GM18499 (cell line): ENCODE measurements at regions not wholly inside any gene's neighbourhood (a gene's known extent, or its start where the extent isn't known, plus 50 kb on each side); places are given as distances from the start of the nearest gene placed in this dataset.
"Not testable (repeated sequence)": the region's sequence is repeated elsewhere in the genome, so short reads cannot be mapped to it uniquely, and the experiment has no call there.

Source experiments
- ATAC-seq: cut with Tn5 transposase; IDR thresholded peaks from one replicate; pipeline ENCODE4 v1.9.1; 2021; ENCODE audit warnings: moderate number of reproducible peaks; ENCODE audit not compliant: insufficient read depth, unreplicated experiment

DNA sequence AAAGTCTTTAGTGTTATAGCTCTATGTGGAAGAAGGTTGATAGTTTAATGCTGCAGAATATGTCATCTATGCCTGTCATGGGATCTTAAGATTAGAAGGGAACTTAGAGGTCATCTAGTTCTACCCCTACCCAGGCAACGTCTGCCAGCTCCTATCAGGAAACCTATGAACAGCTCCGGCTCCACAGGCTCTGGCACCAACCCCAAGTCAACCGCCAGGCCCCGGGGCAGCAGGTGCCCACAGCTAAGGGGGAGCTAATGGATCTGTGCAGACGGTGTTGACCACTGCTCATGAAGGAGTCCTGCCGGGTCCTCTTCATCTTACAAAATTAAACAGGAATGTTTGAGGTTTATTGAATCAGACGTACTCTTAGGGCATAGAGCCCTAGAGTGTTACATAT lies 440.8 kb upstream of the KLHL29 start:
- ATAC-seq, result no peak

DNA sequence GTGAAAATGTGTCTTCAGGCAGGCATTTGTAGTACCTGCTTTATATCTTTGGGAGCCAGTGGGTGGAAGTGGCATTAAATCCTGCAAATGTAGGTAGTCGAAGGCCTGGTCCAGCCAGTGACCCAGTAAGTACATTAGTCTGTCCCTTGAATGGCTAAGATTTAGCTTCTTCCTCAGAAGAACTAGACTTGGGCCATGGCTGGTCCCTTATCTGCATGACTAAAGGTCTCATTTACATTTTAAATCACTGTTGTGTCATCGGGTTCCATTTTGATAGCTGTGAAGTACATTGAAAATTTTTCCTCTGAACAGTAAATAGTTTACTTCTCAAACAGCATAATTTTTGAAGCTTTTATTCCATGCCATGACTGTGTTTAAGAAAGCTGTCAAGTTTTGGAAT lies 438.4 kb upstream of the KLHL29 start:
- ATAC-seq, result no peak

DNA sequence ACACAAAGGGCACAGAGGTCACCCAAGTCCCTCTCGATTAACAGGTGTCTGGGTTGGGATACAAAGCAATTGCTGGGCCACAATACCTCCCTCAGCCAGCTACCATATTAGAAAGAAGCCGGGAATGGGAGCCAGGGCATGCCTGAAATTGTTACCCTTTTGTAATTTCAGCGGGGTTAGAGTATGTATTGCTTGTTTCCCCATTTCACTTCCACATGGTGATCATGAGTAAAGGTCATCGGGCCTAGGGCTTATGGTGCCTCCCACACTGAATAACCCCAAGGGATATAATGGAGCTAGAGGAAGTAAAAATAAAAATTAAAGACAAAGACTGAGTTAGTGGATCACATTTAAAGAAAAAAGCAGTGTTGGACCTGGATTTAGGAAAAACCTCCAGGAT lies 437.2 kb upstream of the KLHL29 start:
- no peak for ATAC-seq

DNA sequence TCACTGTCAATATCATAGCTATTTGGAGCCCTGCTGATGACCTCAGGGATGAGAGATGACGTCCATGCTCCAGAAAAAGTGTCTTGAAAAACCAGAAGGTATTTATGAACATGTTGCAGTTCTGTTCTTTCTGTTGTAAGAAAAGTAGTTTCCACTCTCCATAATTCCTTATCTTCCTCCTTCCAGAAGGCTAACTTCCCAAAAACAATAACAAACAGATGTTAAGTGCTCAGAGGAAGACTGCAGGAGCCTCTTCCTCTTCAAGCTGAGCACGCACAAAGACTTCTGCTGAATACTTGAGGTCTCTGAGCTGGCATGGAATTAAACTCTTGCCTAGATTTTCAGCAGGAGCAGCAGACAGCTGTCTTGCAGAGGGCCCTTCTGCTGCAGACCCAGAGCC lies 434.5 kb upstream of the KLHL29 start:
- ATAC-seq, result no peak

DNA sequence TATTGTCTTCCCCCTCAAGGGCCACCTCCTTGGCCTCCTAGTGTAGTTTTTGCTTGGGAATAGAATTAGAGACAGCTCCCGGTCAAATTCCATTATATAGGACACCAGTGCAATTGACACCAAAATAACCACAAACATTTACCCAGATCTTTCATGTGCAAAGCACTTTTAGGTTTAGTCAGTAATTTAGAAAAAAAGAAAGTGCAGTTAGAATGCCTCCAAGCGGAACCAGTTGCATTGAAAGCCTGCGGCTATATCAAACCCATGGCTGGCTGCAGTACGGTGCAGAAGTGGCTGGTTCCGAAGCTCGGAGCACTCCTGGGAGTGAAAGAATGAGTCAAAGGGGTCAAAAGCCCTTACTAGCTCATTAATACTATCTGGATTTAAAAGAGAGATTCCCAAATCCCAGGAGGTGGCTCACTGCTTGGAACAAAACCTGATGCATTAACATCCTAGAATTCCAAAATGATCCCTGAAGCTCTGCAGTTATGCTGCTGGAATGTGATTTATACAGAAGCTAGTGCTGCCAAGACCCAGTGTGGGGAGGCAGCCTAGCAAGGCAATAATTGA lies 432.2 kb upstream of the KLHL29 start:
- ATAC-seq, result no peak

DNA sequence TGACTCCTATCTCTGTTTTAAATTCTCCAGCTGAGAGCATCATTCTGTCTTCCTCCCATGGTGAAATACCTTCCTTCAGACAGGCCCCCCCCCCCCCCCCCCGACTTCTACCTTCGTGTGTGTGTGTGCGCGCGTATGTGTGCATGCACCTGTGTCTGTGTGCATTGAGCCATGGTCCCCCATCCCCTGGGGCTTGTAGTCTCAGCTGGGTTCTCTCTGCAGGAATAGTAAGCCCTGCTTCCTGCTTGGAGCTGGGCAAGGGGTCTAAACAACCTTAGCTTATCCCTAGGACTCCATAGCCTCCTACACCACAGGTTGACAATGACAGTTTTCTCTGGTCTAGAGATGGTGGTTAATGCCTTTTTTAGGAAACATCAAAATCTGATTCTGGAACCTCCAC lies 427.5 kb upstream of the KLHL29 start:
- ATAC-seq, result no peak

GRCh38 chr2:22958308-22958707 lies 426.7 kb upstream of the KLHL29 start:
- ATAC-seq, result no peak

- no peak for ATAC-seq
These were observed 417.2 kb upstream of the KLHL29 start for GRCh38 chr2:22967756-22968155.

DNA sequence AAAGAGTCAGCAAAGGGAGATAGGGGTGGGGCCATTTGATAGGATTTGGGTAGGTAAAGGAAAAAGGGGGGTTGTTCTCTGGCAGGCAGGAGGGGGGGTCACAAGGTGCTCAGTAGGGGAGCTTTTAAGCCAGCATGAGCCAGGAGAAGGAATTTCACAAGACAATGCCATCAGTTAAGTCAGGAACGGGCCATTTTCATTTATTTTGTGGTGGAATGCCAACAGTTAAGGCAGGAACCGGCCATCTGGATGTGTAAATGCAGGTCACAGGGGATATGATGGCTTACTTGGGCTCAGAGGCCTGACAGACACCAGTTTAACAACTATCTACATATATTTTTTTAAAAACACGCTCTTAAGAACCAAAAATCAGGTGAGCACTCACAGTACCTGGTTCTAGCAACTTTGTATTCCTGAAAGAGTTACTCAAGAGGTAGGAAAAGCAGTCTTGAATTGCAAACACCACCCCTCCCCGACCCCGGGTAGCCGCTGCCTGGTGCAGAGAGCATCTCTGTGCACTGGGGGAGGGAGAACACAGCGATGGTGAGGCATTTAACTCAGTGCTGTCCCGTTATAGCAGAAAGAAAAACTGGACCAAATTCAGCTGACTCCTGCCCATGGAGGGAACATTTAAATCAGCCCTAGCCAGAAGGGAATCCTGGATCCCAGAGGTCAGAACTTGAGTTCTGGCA lies 414.5 kb upstream of the KLHL29 start:
- ATAC-seq, result no peak

GRCh38 chr2:22970991-22971390 lies 414.0 kb upstream of the KLHL29 start:
- ATAC-seq, result no peak

GRCh38 chr2:22981785-22982184 lies 403.2 kb upstream of the KLHL29 start:
- no peak for ATAC-seq

DNA sequence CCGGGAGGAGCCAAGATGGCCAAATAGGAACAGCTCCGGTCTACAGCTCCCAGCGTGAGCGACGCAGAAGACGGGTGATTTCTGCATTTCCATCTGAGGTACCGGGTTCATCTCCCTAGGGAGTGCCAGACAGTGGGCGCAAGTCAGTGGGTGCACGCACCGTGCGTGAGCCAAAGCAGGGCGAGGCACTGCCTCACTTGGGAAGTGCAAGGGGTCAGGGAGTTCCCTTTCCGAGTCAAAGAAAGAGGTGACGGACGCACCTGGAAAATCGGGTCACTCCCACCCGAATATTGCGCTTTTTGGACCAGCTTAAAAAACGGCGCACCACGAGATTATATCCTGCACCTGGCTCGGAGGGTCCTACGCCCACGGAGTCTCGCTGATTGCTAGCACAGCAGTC lies 400.8 kb upstream of the KLHL29 start:
- not testable (repeated sequence) for ATAC-seq

- no peak for ATAC-seq
These were observed 394.7 kb upstream of the KLHL29 start for GRCh38 chr2:22990246-22990645.

- no peak for ATAC-seq
These were observed 393.1 kb upstream of the KLHL29 start for GRCh38 chr2:22991844-22992243.

GRCh38 chr2:22992441-22992840 lies 392.5 kb upstream of the KLHL29 start:
- no peak for ATAC-seq

GRCh38 chr2:22993250-22993649 lies 391.7 kb upstream of the KLHL29 start:
- ATAC-seq, result no peak

- no peak for ATAC-seq
These were observed 389.4 kb upstream of the KLHL29 start for GRCh38 chr2:22995576-22995975.

DNA sequence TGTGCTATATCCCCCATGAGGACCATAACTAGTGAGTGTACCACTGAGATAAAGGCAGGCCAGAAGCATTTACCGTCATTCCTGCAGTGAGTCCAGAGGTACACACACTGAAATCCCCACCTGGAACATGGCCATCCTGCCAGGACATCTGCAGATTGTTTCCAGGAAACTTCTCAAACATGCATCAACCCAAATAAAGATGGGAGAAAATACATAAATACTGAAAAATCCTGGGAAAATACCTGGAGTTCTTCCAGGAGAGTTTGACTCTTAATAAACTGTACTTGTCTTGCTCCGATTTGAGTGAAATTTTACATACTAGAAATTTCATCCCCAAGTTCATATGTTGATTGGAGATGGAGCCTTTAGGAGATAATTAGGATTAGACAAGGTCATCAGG lies 388.1 kb upstream of the KLHL29 start:
- ATAC-seq, result no peak

GRCh38 chr2:22998359-22998758 lies 386.6 kb upstream of the KLHL29 start:
- no peak for ATAC-seq

GRCh38 chr2:22999951-23000350 lies 385.0 kb upstream of the KLHL29 start:
- no peak for ATAC-seq

GRCh38 chr2:23002234-23002633 lies 382.7 kb upstream of the KLHL29 start:
- ATAC-seq, result no peak

DNA sequence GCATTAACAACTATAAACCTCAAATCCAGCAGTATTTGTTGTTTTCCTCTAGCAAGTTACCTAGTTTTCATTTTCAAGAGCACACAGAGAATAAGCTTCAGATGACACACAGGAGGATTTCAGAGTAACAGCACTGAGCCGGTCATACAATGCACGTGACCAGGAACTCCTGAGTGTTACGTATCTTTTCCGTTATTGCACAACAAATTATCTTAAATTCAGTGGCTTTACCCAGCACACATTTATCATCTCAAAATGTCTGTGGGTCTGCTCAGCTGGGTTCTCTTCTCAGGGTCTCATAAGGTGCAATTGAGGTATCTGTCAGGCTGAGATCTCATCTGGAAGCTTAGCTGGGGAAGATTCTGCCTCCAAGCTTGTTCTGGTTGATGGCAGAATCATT lies 379.5 kb upstream of the KLHL29 start:
- ATAC-seq, result no peak
